ENCODE measurements at regions not wholly inside any gene's neighbourhood (a gene's known extent, or its start where the extent isn't known, plus 50 kb on each side); places are given as distances from the start of the nearest gene placed in this dataset.

- DNase-seq = peak; percentile 2
- ATAC-seq = peak; percentile 87
- H3K4me1 Mint-ChIP-seq = peaks cover 25% of the 10 kb centered on the region
- H3K27ac Mint-ChIP-seq = no peak overlapping the region
- H3K9me3 Mint-ChIP-seq = peaks cover 8% of the 10 kb centered on the region
- no peak overlapping the region for H3K4me3 Mint-ChIP-seq
- H3K27me3 Mint-ChIP-seq = peaks cover 2% of the 10 kb centered on the region
- no peaks in the 10 kb centered on the region for H3K36me3 Mint-ChIP-seq (ENCODE audit: low read depth)
Observed at GRCh38 chr11:37504060-37504611, 906.1 kb upstream of the RAG2 start.

DNA sequence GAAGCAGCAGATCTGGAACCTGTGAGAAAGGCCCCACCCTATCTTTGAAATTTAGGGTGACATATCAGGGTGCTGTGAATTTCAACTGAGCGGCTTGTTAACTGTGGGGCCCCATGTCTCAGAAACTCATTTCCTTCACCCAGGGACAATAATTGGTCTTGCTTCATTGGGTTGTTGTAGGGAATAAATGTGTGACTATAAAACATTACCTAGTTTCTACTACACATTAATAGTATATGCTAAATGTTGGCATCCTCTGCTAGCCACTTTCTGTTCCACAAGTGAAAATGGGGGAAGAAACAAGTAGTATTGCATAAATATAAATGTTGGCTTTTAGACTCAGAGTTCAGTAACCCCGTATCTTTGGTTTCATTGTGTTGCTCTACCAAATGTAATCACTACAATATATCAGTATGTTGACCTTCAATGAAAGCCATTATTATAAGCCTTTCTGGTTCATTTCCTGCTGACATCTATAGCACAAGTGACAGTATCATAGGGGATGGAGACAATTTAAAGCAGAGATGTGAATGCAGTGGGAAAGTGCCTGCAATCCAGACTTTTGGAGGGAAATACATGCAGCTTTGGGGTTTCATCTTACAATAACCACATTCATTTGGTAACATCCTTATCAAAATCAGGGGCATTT lies 905.5 kb upstream of the RAG2 start:
- H3K27me3 Mint-ChIP-seq = no peaks in the 10 kb centered on the region
- ATAC-seq = peak; percentile 37
- no peak for DNase-seq
- H3K36me3 Mint-ChIP-seq (ENCODE audit: low read depth) = no peaks in the 10 kb centered on the region
- H3K27ac Mint-ChIP-seq = no peak overlapping the region
- no peak overlapping the region for H3K4me3 Mint-ChIP-seq
- peaks cover 8% of the 10 kb centered on the region for H3K9me3 Mint-ChIP-seq
- peaks cover 25% of the 10 kb centered on the region for H3K4me1 Mint-ChIP-seq

DNA sequence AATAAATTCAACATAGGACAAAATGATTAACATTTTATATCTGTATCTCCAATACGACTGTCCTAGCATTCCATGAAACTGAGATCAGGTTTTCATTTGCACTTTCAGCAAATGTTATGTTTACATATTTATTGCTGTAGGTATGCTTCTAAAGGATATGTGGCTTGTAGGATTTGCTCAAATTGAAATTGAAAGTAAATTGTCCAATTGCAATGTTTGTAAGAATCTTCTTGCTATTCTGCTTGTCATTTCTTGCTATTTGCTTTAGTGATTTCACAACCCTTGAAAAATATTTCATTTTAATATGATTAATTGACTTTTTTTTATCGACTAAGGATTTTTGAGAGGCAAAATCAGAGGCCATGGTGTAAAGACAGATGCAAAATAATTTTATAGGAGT lies 904.2 kb upstream of the RAG2 start:
- Mint-ChIP-seq H3K9me3 (peaks cover 8% of the 10 kb centered on the region), H3K4me1 (peaks cover 25% of the 10 kb centered on the region), H3K36me3 (ENCODE audit: low read depth) (no peaks in the 10 kb centered on the region), H3K27me3 (no peaks in the 10 kb centered on the region), H3K4me3 (no peak overlapping the region), H3K27ac (no peak overlapping the region)
- DNase-seq = no peak
- no peak for ATAC-seq

GRCh38 chr11:37500425-37500824 lies 902.4 kb upstream of the RAG2 start:
- H3K4me1 Mint-ChIP-seq = peaks cover 25% of the 10 kb centered on the region
- ATAC-seq = peak; percentile 49
- H3K4me3 Mint-ChIP-seq = no peak overlapping the region
- no peaks in the 10 kb centered on the region for H3K27me3 Mint-ChIP-seq
- H3K36me3 Mint-ChIP-seq (ENCODE audit: low read depth) = no peaks in the 10 kb centered on the region
- no peak for DNase-seq
- peaks cover 8% of the 10 kb centered on the region for H3K9me3 Mint-ChIP-seq
- no peak overlapping the region for H3K27ac Mint-ChIP-seq

DNA sequence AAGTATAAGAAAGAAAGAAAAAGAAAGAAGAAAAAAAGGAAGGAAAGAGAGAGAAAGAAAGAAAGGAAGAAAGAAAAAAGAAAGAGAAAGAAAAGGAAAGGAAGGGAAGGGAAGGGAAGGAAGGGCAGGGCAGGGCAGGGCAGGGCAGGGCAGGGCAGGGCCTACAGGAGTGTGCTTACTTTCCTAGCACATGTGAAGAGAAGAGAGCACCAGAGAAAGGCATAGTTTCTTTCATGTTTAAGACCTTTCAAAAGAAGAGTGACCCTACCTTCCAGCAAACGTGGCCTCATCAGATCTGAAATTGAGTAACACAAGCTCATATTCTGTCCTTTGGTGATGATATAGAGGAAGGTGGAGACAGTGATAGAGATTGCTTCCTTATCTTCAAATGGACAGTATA lies 899.3 kb upstream of the RAG2 start:
- Mint-ChIP-seq H3K27ac (no peak overlapping the region), H3K36me3 (ENCODE audit: low read depth) (no peaks in the 10 kb centered on the region), H3K27me3 (no peaks in the 10 kb centered on the region), H3K4me1 (peaks cover 2% of the 10 kb centered on the region), H3K4me3 (no peak overlapping the region), H3K9me3 (peaks cover 10% of the 10 kb centered on the region)
- DNase-seq = no peak
- no peak for ATAC-seq

GRCh38 chr11:37496201-37496600 lies 898.2 kb upstream of the RAG2 start:
- peaks cover 2% of the 10 kb centered on the region for H3K4me1 Mint-ChIP-seq
- no peaks in the 10 kb centered on the region for H3K27me3 Mint-ChIP-seq
- no peak overlapping the region for H3K4me3 Mint-ChIP-seq
- no peak overlapping the region for H3K27ac Mint-ChIP-seq
- ATAC-seq (no peak), DNase-seq (no peak)
- H3K9me3 Mint-ChIP-seq = peaks cover 9% of the 10 kb centered on the region
- no peaks in the 10 kb centered on the region for H3K36me3 Mint-ChIP-seq (ENCODE audit: low read depth)

GRCh38 chr11:37484298-37484697 lies 886.3 kb upstream of the RAG2 start:
- no peak overlapping the region for H3K27ac Mint-ChIP-seq
- H3K27me3 Mint-ChIP-seq = no peaks in the 10 kb centered on the region
- no peaks in the 10 kb centered on the region for H3K36me3 Mint-ChIP-seq (ENCODE audit: low read depth)
- peaks cover 4% of the 10 kb centered on the region for H3K9me3 Mint-ChIP-seq
- DNase-seq (no peak), ATAC-seq (no peak)
- H3K4me3 Mint-ChIP-seq = no peak overlapping the region
- H3K4me1 Mint-ChIP-seq = no peaks in the 10 kb centered on the region

DNA sequence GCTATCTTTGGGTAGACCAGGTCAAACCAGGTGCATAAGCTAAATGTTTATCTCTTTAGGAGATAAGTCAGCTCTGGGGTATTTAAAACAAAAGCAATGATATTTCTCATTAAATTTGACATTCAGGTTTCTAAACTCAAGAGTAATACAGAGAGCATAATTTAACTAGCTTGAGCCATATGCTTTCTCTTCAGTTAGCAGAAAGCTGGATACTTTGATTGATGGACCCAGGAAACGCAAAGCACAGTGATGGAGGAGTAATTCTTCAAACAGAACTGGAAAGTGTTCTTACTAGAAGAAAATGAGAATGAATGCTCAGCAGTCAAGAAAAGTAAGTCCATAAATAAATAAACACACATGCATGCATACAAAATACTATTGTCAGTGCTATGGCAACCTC lies 885.7 kb upstream of the RAG2 start:
- H3K9me3 Mint-ChIP-seq = peaks cover 4% of the 10 kb centered on the region
- DNase-seq (no peak), ATAC-seq (no peak)
- H3K36me3 Mint-ChIP-seq (ENCODE audit: low read depth) = no peaks in the 10 kb centered on the region
- H3K27me3 Mint-ChIP-seq = no peaks in the 10 kb centered on the region
- H3K4me1 Mint-ChIP-seq = no peaks in the 10 kb centered on the region
- no peak overlapping the region for H3K4me3 Mint-ChIP-seq
- H3K27ac Mint-ChIP-seq = no peak overlapping the region

- Mint-ChIP-seq H3K4me3 (no peak overlapping the region), H3K27me3 (no peaks in the 10 kb centered on the region), H3K4me1 (no peaks in the 10 kb centered on the region), H3K36me3 (ENCODE audit: low read depth) (no peaks in the 10 kb centered on the region), H3K27ac (no peak overlapping the region), H3K9me3 (peaks cover 8% of the 10 kb centered on the region)
- DNase-seq (no peak), ATAC-seq (no peak)
Observed at GRCh38 chr11:37474889-37475288, 876.9 kb upstream of the RAG2 start.

- H3K27me3 Mint-ChIP-seq = no peaks in the 10 kb centered on the region
- no peaks in the 10 kb centered on the region for H3K36me3 Mint-ChIP-seq (ENCODE audit: low read depth)
Observed at GRCh38 chr11:37468344-37468743, 870.3 kb upstream of the RAG2 start.

GRCh38 chr11:37465221-37465620 lies 867.2 kb upstream of the RAG2 start:
- Mint-ChIP-seq H3K36me3 (ENCODE audit: low read depth) (no peaks in the 10 kb centered on the region), H3K4me1 (no peaks in the 10 kb centered on the region), H3K27me3 (no peaks in the 10 kb centered on the region), H3K4me3 (no peak overlapping the region), H3K9me3 (peaks cover 16% of the 10 kb centered on the region), H3K27ac (no peak overlapping the region)
- DNase-seq (no peak), ATAC-seq (no peak)

More at GRCh38 chr11:37468344-37468743, 870.3 kb upstream of the RAG2 start:
- Mint-ChIP-seq H3K9me3 (peaks cover 20% of the 10 kb centered on the region), H3K27ac (no peak overlapping the region), H3K4me1 (no peaks in the 10 kb centered on the region), H3K4me3 (no peak overlapping the region)
- ATAC-seq (no peak), DNase-seq (no peak)

- DNase-seq = no peak
- ATAC-seq = no peak
- H3K4me3 Mint-ChIP-seq = no peak overlapping the region
- H3K36me3 Mint-ChIP-seq (ENCODE audit: low read depth) = no peaks in the 10 kb centered on the region
- H3K9me3 Mint-ChIP-seq = peaks cover 10% of the 10 kb centered on the region
- H3K27ac Mint-ChIP-seq = no peak overlapping the region
- H3K27me3 Mint-ChIP-seq = no peaks in the 10 kb centered on the region
- no peaks in the 10 kb centered on the region for H3K4me1 Mint-ChIP-seq
Observed at GRCh38 chr11:37459456-37459855, 861.4 kb upstream of the RAG2 start.

GRCh38 chr11:37456746-37457145 lies 858.7 kb upstream of the RAG2 start:
- ATAC-seq (no peak), DNase-seq (no peak)
- no peaks in the 10 kb centered on the region for H3K27me3 Mint-ChIP-seq
- H3K27ac Mint-ChIP-seq = no peak overlapping the region
- H3K4me3 Mint-ChIP-seq = no peak overlapping the region
- H3K4me1 Mint-ChIP-seq = no peaks in the 10 kb centered on the region
- no peaks in the 10 kb centered on the region for H3K36me3 Mint-ChIP-seq (ENCODE audit: low read depth)
- H3K9me3 Mint-ChIP-seq = peaks cover 14% of the 10 kb centered on the region

GRCh38 chr11:37451903-37452302 lies 853.9 kb upstream of the RAG2 start:
- Mint-ChIP-seq H3K9me3 (peaks cover 4% of the 10 kb centered on the region), H3K4me1 (peaks cover 5% of the 10 kb centered on the region), H3K27ac (no peak overlapping the region), H3K27me3 (no peaks in the 10 kb centered on the region), H3K4me3 (no peak overlapping the region), H3K36me3 (ENCODE audit: low read depth) (no peaks in the 10 kb centered on the region)
- ATAC-seq (no peak), DNase-seq (no peak)

DNA sequence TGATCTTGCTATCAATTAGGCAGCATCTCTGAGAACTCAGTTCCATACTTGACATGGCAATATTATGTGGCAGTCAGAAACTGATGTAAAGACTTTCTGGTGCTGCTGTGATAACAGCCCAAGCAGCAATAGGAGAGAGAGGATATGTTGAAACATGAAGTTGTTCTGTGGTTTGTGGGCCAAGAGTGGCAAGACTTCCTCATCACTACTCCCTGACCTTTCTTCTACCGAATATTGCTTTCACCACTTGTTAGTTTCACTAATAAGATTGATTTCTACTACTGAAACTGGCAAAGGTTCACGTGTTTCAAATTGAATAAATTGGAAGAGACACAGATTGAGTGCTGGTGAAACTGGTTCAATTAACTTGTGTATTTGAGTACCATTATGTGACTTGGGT lies 852.6 kb upstream of the RAG2 start:
- peaks cover 5% of the 10 kb centered on the region for H3K4me1 Mint-ChIP-seq
- H3K9me3 Mint-ChIP-seq = peaks cover 4% of the 10 kb centered on the region
- H3K27ac Mint-ChIP-seq = no peak overlapping the region
- ATAC-seq (peak; percentile 52), DNase-seq (no peak)
- H3K36me3 Mint-ChIP-seq (ENCODE audit: low read depth) = no peaks in the 10 kb centered on the region
- no peaks in the 10 kb centered on the region for H3K27me3 Mint-ChIP-seq
- H3K4me3 Mint-ChIP-seq = no peak overlapping the region

DNA sequence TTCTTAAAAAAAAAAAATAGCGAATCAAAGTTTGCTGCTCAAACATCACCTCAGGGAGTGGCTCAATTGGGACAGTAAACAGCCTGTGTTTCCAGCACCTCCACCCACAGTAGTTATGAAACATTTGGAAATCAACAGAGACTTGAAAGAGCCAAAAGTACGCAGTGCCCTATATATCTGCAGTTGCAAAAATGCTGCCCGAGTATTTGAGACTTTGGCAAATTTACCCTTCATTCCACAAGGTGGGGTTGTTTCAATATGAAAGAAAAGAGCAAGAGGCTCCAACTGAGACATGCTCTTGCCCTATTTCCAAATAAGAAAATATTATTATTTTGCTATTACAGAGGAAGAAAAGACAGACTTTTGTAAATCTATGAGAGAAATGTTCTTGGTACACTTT lies 851.1 kb upstream of the RAG2 start:
- H3K27me3 Mint-ChIP-seq = no peaks in the 10 kb centered on the region
- H3K27ac Mint-ChIP-seq = no peak overlapping the region
- DNase-seq (no peak), ATAC-seq (no peak)
- no peak overlapping the region for H3K4me3 Mint-ChIP-seq
- peaks cover 5% of the 10 kb centered on the region for H3K4me1 Mint-ChIP-seq
- H3K36me3 Mint-ChIP-seq (ENCODE audit: low read depth) = no peaks in the 10 kb centered on the region
- H3K9me3 Mint-ChIP-seq = peaks cover 2% of the 10 kb centered on the region
